T-cell (primary cell): ENCODE measurements at regions not wholly inside any gene's neighbourhood (a gene's known extent, or its start where the extent isn't known, plus 50 kb on each side); places are given as distances from the start of the nearest gene placed in this dataset.

Source experiments
- ATAC-seq, 4 experiments: fragments of 200-7000 bp in 3 of 4; fragments of 150-1000 bp in 1 of 4; cut with Tn5 transposase; replicated peaks in 1 of 4; 1 replicate in 3 of 4; 2 replicates in 1 of 4; pipeline ENCODE4 v1.10.0; 2021; ENCODE audit warnings: moderate library complexity in 3 of 4, mild to moderate bottlenecking in 2 of 4, moderate number of reproducible peaks in 1 of 4
- CTCF ChIA-PET, 2 donors: fragments of 300-600 bp; sonication (Branson Sonifier 250); formaldehyde crosslinking; loops; one replicate each; lab custom pipeline; 2022; ENCODE audit warnings: antibody characterized with exemption in 2 of 2; lab: Charles Lee
- POLR2A ChIA-PET, 2 donors: fragments of 300-600 bp; sonication (Branson Sonifier 250); formaldehyde crosslinking; loops; one replicate each; lab custom pipeline; 2022; ENCODE audit warnings: antibody characterized with exemption in 2 of 2; lab: Charles Lee
- DNase-seq, 35 experiments: peaks; one replicate each; pipeline versions ENCODE4 v3.0.0 to v3.0.0-alpha.2; 2013 to 2023
- H3K27ac ChIP-seq: one replicate; pipeline ENCODE4 v1.5.1; 2013; ENCODE audit warnings: low read length
- H3K27me3 ChIP-seq, 2 experiments: replicated peaks in 1 of 2; 1 replicate in 1 of 2; 2 replicates in 1 of 2; pipeline versions ENCODE4 v1.6.1 to v1.7.0; 2013; ENCODE audit warnings: low read length in 1 of 2, mixed read lengths in 1 of 2; ENCODE audit not compliant: control insufficient read depth in 2 of 2, insufficient read depth in 2 of 2; ENCODE audit errors: extremely low read depth in 1 of 2
- H3K36me3 ChIP-seq, 2 donors: 1 replicate in 1 of 2; 2 replicates in 1 of 2; pipeline versions ENCODE4 v1.6.1 to v1.7.0; 2013; ENCODE audit warnings: low read length in 1 of 2; ENCODE audit not compliant: control insufficient read depth in 2 of 2, insufficient read depth in 1 of 2; ENCODE audit errors: extremely low read depth in 1 of 2
- H3K4me1 ChIP-seq, 2 experiments: 1 replicate in 1 of 2; 2 replicates in 1 of 2; pipeline versions ENCODE4 v1.6.1 to v1.7.0; 2013; ENCODE audit warnings: low read length in 2 of 2, mixed read lengths in 1 of 2; ENCODE audit not compliant: insufficient read depth in 2 of 2, control insufficient read depth in 1 of 2; ENCODE audit errors: extremely low read depth in 1 of 2
- H3K4me3 ChIP-seq, 2 donors: 1 replicate in 1 of 2; 2 replicates in 1 of 2; pipeline versions ENCODE4 v1.5.1 to v1.7.0; 2013; ENCODE audit warnings: mild to moderate bottlenecking in 2 of 2, low read length in 1 of 2, moderate library complexity in 1 of 2; ENCODE audit not compliant: control insufficient read depth in 1 of 2; ENCODE audit errors: extremely low read depth in 1 of 2
- H3K9me3 ChIP-seq: 2 replicates; pipeline ENCODE4 v1.7.0; 2013
- H3K27ac Mint-ChIP-seq, 2 donors: one replicate each; pipeline ENCODE4 v1.8.0; 2020 to 2021; ENCODE audit warnings: mild to moderate bottlenecking in 2 of 2, mixed read lengths in 2 of 2
- H3K27me3 Mint-ChIP-seq, 2 donors: one replicate each; pipeline ENCODE4 v1.8.0; 2021 to 2022; ENCODE audit warnings: mixed read lengths in 2 of 2
- H3K36me3 Mint-ChIP-seq: one replicate; pipeline ENCODE4 v1.8.0; 2021; ENCODE audit warnings: mixed read lengths
- H3K4me1 Mint-ChIP-seq, 3 donors: one replicate each; pipeline ENCODE4 v1.8.0; 2020 to 2022; ENCODE audit warnings: mixed read lengths in 3 of 3, mild to moderate bottlenecking in 1 of 3
- H3K4me3 Mint-ChIP-seq, 3 donors: one replicate each; pipeline ENCODE4 v1.8.0; 2020 to 2022; ENCODE audit warnings: mild to moderate bottlenecking in 3 of 3, mixed read lengths in 3 of 3, moderate library complexity in 3 of 3
- H3K9me3 Mint-ChIP-seq, 3 donors: one replicate each; pipeline ENCODE4 v1.8.0; 2020 to 2022; ENCODE audit warnings: mixed read lengths in 3 of 3
- WGBS: methylation state at CpG from one replicate; pipeline ENCODE4 v1.1.5; 2013; ENCODE audit warnings: missing lambda C conversion rate; ENCODE audit not compliant: insufficient coverage; 5-methylcytosine and 5-hydroxymethylcytosine counted together

- Mint-ChIP-seq H3K9me3 (peaks cover 0 to 4% (median 0%) of the 10 kb centered on the region in 3 donors), H3K4me1 (peaks cover 84 to 95% (median 92%) of the 10 kb centered on the region in 3 donors), H3K36me3 (no peaks in the 10 kb centered on the region), H3K27me3 (no peaks in the 10 kb centered on the region), H3K27ac (peak overlapping the region; percentile 85 to 87), H3K4me3 (no peak overlapping the region)
- Histone ChIP-seq H3K4me3 (no peak overlapping the region), H3K4me1 (peaks cover 47 to 80% of the 10 kb centered on the region in 2 experiments), H3K27ac (peak overlapping the region; percentile 80), H3K27me3 (peaks cover 0 to 2% of the 10 kb centered on the region in 2 experiments), H3K36me3 (no peaks in the 10 kb centered on the region), H3K9me3 (no peaks in the 10 kb centered on the region)
- DNase-seq (no peak), ATAC-seq (no peak)
- ChIA-PET CTCF (no interaction called here), POLR2A (no interaction called here)
- no CpG with 5 or more reads among the region's 2 CpGs for WGBS
Measured at GRCh38 chr15:69718436-69718835, 265.8 kb downstream of the RPLP1 start.

GRCh38 chr15:69718916-69719315, 266.3 kb downstream of the RPLP1 start:
- H3K9me3 Mint-ChIP-seq: peaks cover 0 to 4% (median 0%) of the 10 kb centered on the region in 3 donors
- peaks cover 84 to 95% (median 92%) of the 10 kb centered on the region in 3 donors for H3K4me1 Mint-ChIP-seq
- peak in 2 of 4 experiments; percentile 5 to 13 for ATAC-seq
- no peaks in the 10 kb centered on the region for H3K9me3 ChIP-seq
- no peaks in the 10 kb centered on the region for H3K27me3 Mint-ChIP-seq
- peak overlapping the region; percentile 85 to 87 for H3K27ac Mint-ChIP-seq
- H3K4me3 Mint-ChIP-seq: peak overlapping the region in 1 of 3 donors; percentile 86
- DNase-seq: peak in 25 of 35 experiments; percentile 5 to 62 (median 23)
- no peak overlapping the region for H3K4me3 ChIP-seq
- peaks cover 0 to 4% of the 10 kb centered on the region in 2 experiments for H3K27me3 ChIP-seq
- CTCF ChIA-PET: interaction anchor here in 1 of 2 donors (1.0 kb wide), 1 partner anchor 40 kb away, joined by 3 read pairs; no protein-coding TSS in a partner anchor
- H3K4me1 ChIP-seq: peaks cover 43 to 80% of the 10 kb centered on the region in 2 experiments
- H3K27ac ChIP-seq: peak overlapping the region; percentile 80
- WGBS: 38% methylated on average over 3 of the region's 4 CpGs
- POLR2A ChIA-PET: interaction anchor here in 1 of 2 donors (0.6 to 1.1 kb wide), 2 partner anchors 36 to 378 kb away, joined by 3 to 4 read pairs; partner anchors contain the start of gene TLE3
- H3K36me3 ChIP-seq: no peaks in the 10 kb centered on the region
- no peaks in the 10 kb centered on the region for H3K36me3 Mint-ChIP-seq

DNA sequence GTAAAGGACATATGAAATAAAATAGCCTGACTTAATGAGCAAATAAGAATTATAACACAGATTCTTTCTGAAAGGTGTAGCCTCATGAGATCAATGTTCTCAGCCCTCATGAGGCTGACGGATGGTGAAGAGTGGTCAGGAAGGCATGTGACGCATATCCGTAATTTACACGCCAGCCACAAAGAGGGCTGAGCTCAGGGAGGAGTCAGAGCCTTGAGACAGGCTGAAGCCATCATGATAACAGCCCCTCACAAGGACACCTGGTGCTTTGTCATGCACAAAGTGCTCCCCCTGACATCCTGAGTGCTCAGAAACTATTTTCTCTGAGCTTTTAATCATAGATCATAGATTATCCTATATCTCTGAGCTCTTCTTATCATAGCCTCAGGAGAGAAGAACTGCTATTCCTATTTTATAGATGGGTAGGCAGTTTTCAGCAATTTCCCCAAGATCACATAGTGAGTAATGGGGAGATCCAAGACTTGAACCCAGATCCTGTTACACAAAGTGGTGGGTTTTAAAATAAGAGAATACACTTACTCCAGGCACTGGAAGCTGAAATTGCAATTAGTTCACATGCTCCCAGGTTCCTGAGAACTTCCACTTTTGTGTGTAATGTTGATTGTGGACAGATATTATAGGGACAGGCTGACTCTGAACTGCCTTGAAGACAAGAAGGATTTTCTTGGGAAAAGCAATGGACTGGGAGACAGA, 267.1 kb downstream of the RPLP1 start:
- Mint-ChIP-seq H3K4me1 (peaks cover 82 to 95% (median 91%) of the 10 kb centered on the region in 3 donors), H3K9me3 (peaks cover 0 to 4% (median 0%) of the 10 kb centered on the region in 3 donors), H3K27ac (peak overlapping the region; percentile 85 to 87), H3K36me3 (no peaks in the 10 kb centered on the region), H3K27me3 (no peaks in the 10 kb centered on the region), H3K4me3 (peak overlapping the region in 2 of 3 donors; percentile 5 to 86)
- ATAC-seq: peak; percentile 72 to 85 (median 82)
- Histone ChIP-seq H3K4me1 (peaks cover 36 to 78% of the 10 kb centered on the region in 2 experiments), H3K27ac (peak overlapping the region; percentile 80), H3K4me3 (no peak overlapping the region), H3K27me3 (peaks cover 0 to 4% of the 10 kb centered on the region in 2 experiments), H3K9me3 (no peaks in the 10 kb centered on the region), H3K36me3 (no peaks in the 10 kb centered on the region)
- ChIA-PET POLR2A (interaction anchor here (0.6 to 1.5 kb wide), 4 partner anchors 15 to 657 kb away, joined by 3 to 5 read pairs (median 4); partner anchors contain the start of genes RPLP1 (in 1 of the 2) and TLE3 (in 1 of the 2)), CTCF (interaction anchor here in 1 of 2 donors (0.6 to 1.5 kb wide), 4 partner anchors 9 to 380 kb away, joined by 3 to 5 read pairs (median 4); no protein-coding TSS in a partner anchor)
- WGBS: no CpG with 5 or more reads among the region's 4 CpGs
- DNase-seq: peak in 34 of 35 experiments; percentile 41 to 86 (median 66)

DNA sequence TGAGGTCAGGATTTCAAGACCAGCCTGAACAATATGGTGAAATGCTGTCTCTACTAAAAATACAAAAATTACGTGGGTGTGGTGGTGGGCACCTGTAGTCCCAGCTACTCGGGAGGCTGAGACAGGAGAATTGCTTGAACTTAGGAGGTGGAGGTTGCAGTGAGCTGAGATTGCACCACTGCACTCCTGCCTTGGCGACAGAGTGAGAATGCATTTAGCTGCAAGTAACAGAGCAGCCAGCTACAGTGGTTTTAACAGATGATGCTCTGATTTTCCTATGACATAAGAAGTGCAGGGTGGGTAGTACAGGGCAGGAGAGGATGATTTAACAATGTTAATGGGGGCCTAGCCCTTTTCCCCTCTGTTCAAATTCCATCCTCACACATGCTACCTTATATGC, 267.9 kb downstream of the RPLP1 start:
- Histone ChIP-seq H3K27me3 (peaks cover 0 to 8% of the 10 kb centered on the region in 2 experiments), H3K9me3 (no peaks in the 10 kb centered on the region), H3K4me3 (no peak overlapping the region), H3K36me3 (no peaks in the 10 kb centered on the region), H3K27ac (peak overlapping the region; percentile 80), H3K4me1 (peaks cover 30 to 78% of the 10 kb centered on the region in 2 experiments)
- Mint-ChIP-seq H3K9me3 (peaks cover 0 to 4% (median 0%) of the 10 kb centered on the region in 3 donors), H3K27ac (peak overlapping the region; percentile 85 to 87), H3K27me3 (no peaks in the 10 kb centered on the region), H3K36me3 (no peaks in the 10 kb centered on the region), H3K4me3 (peak overlapping the region in 1 of 3 donors; percentile 86), H3K4me1 (peaks cover 80 to 93% (median 89%) of the 10 kb centered on the region in 3 donors)
- ChIA-PET CTCF (interaction anchor here in 1 of 2 donors (1.1 to 1.5 kb wide), 2 partner anchors 8 to 40 kb away, joined by 4 to 5 read pairs; no protein-coding TSS in a partner anchor), POLR2A (interaction anchor here (0.6 to 1.5 kb wide), 2 partner anchors 15 to 268 kb away, joined by 3 to 5 read pairs; partner anchors contain the start of gene RPLP1 (in 1 of the 2))
- ATAC-seq (no peak), DNase-seq (peak in 2 of 35 experiments; percentile 7 to 49)
- 71% methylated on average over 3 of the region's 3 CpGs for WGBS

DNA sequence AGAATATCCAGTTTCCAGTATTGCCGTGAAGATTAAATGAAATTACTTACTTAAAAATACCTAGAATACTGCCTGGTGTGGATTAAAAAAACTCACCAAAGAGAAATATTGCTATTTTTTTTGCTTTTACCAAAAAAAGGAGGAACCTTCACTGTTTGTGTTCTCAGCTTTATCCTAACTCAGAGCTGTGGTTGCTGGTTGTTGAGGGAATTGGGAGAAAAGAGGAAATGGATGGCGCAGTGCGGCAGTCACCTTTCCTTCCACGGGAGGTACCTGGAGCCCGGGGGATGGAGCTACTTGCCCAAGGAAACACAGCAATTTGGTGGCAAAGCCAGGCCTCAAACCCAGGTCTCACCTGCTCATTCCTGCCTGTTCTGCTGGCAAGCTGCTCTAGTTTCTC, 270.3 kb downstream of the RPLP1 start:
- DNase-seq (no peak), ATAC-seq (no peak)
- Mint-ChIP-seq H3K27me3 (no peaks in the 10 kb centered on the region), H3K4me1 (peaks cover 73 to 79% (median 74%) of the 10 kb centered on the region in 3 donors), H3K9me3 (peaks cover 0 to 4% (median 0%) of the 10 kb centered on the region in 3 donors), H3K4me3 (peak overlapping the region in 1 of 3 donors; percentile 86), H3K27ac (no peak overlapping the region), H3K36me3 (no peaks in the 10 kb centered on the region)
- ChIA-PET POLR2A (interaction anchor here in 1 of 2 donors (0.6 to 0.7 kb wide), 2 partner anchors 33 to 41 kb away, joined by 3 to 4 read pairs; no protein-coding TSS in a partner anchor), CTCF (interaction anchor here (0.6 to 1.0 kb wide), 2 partner anchors 9 to 654 kb away, joined by 3 read pairs; no protein-coding TSS in a partner anchor)
- Histone ChIP-seq H3K4me3 (no peak overlapping the region), H3K9me3 (no peaks in the 10 kb centered on the region), H3K27me3 (peaks cover 0 to 20% of the 10 kb centered on the region in 2 experiments), H3K27ac (no peak overlapping the region), H3K36me3 (no peaks in the 10 kb centered on the region), H3K4me1 (peaks cover 30 to 88% of the 10 kb centered on the region in 2 experiments)
- 94% methylated on average over 4 of the region's 5 CpGs for WGBS
